K562 (cell line): ENCODE measurements at regions not wholly inside any gene's neighbourhood (a gene's known extent, or its start where the extent isn't known, plus 50 kb on each side); places are given as distances from the start of the nearest gene placed in this dataset.

Experiments used
- ATAC-seq: fragments of 200-7000 bp; cut with Tn5 transposase; 3 replicates; pipeline ENCODE4 v1.9.1; 2020; ENCODE audit warnings: moderate library complexity
- BruUV-seq: library from RNA; stranded (reverse); fragments of 400-500 nt; replicated peaks from 2 replicates; lab custom pipeline; 2021; lab: Mats Ljungman, UMichigan
- CTCF ChIA-PET: fragments of 300-600 bp; formaldehyde crosslinking; extraction: SDS; loops from one replicate; lab custom pipeline; 2021; ENCODE audit warnings: low intra/inter-chr PET ratio; lab: Yijun Ruan, JAX
- POLR2A ChIA-PET: fragments of 300-600, 350-650 bp; sonication (Branson Sonifier 250); formaldehyde crosslinking; extraction: SDS; loops from one replicate; lab custom pipeline; 2021; ENCODE audit warnings: antibody characterized with exemption, inconsistent platforms; lab: Yijun Ruan, JAX
- DNase-seq, 4 experiments: peaks; one replicate each; pipeline versions ENCODE4 v3.0.0 to v3.0.0-alpha.2; 2011 to 2018; ENCODE audit warnings: low spot score in 3 of 4, mixed read lengths in 3 of 4; ENCODE audit errors: extremely low read depth in 1 of 4
- FAIRE-seq: peaks from 2 replicates; lab custom pipeline; 2011; peaks lifted over from hg19 to GRCh38; lab: Jason Lieb, UNC
- H2AFZ ChIP-seq: 2 replicates; pipeline ENCODE4 v1.6.0; 2011; ENCODE audit warnings: low read depth, low read length, control low read depth, inconsistent platforms
- H3K27ac ChIP-seq: fragments of 200-600 bp; 3 replicates; pipeline ENCODE4 v1.8.0; 2011; ENCODE audit warnings: low read depth, mild to moderate bottlenecking, control low read depth, inconsistent platforms, low read length, moderate library complexity, mixed read lengths; ENCODE audit errors: extremely low read depth
- H3K27me3 ChIP-seq, 2 experiments: fragments of 300-600 bp in 1 of 2; 2 replicates in 1 of 2; 3 replicates in 1 of 2; pipeline versions ENCODE4 v1.6.0 to v1.8.0; 2011; ENCODE audit warnings: inconsistent platforms in 2 of 2, low read length in 2 of 2, mild to moderate bottlenecking in 1 of 2, mixed read lengths in 1 of 2, moderate library complexity in 1 of 2; ENCODE audit not compliant: control insufficient read depth in 2 of 2, insufficient read depth in 2 of 2
- H3K36me3 ChIP-seq: fragments of 300-600 bp; 3 replicates; pipeline ENCODE4 v1.8.0; 2011; ENCODE audit warnings: mild to moderate bottlenecking, low read length, inconsistent platforms; ENCODE audit not compliant: control insufficient read depth, insufficient read depth
- H3K4me1 ChIP-seq, 2 experiments: fragments of 200-600 bp in 1 of 2; replicated peaks in 1 of 2; 2 replicates in 1 of 2; 3 replicates in 1 of 2; pipeline versions ENCODE4 v1.5.1 to v1.8.0; 2011; ENCODE audit warnings: inconsistent platforms in 2 of 2, low read length in 2 of 2, mild to moderate bottlenecking in 1 of 2, mixed read lengths in 1 of 2, moderate library complexity in 1 of 2; ENCODE audit not compliant: control insufficient read depth in 2 of 2, insufficient read depth in 2 of 2
- H3K4me2 ChIP-seq: 2 replicates; pipeline ENCODE4 v1.6.1; 2011; ENCODE audit warnings: low read length, control low read depth, inconsistent platforms, mixed read lengths; ENCODE audit not compliant: insufficient read depth
- H3K4me3 ChIP-seq: fragments of 200-600 bp; sonication (generic), shearing (Covaris generic); 2 replicates; pipeline ENCODE4 v1.5.1; 2016; ENCODE audit warnings: control low read depth, inconsistent platforms
- H3K79me2 ChIP-seq: fragments of 200-600 bp; 3 replicates; pipeline ENCODE4 v1.8.0; 2011; ENCODE audit warnings: low read length, inconsistent platforms; ENCODE audit not compliant: control insufficient read depth, insufficient read depth
- H3K9ac ChIP-seq, 2 experiments: 2 replicates each; pipeline versions ENCODE4 v1.6.0 to v1.6.1; 2011; ENCODE audit warnings: low read depth in 2 of 2, low read length in 2 of 2, control low read depth in 1 of 2, inconsistent platforms in 1 of 2, mild to moderate bottlenecking in 1 of 2, mixed read lengths in 1 of 2; ENCODE audit not compliant: insufficient read depth in 1 of 2
- H3K9me1 ChIP-seq: one replicate; pipeline ENCODE4 v1.6.0; 2011; ENCODE audit warnings: inconsistent platforms, mild to moderate bottlenecking, low read length, moderate library complexity; ENCODE audit not compliant: control insufficient read depth, insufficient read depth
- H3K9me3 ChIP-seq: replicated peaks from 2 replicates; pipeline ENCODE4 v1.5.1; 2011; ENCODE audit warnings: low read depth, low read length, inconsistent platforms; ENCODE audit not compliant: control insufficient read depth, insufficient read depth
- H4K20me1 ChIP-seq: replicated peaks from 2 replicates; pipeline ENCODE4 v1.6.1; 2011; ENCODE audit warnings: low read length, inconsistent platforms, mixed read lengths; ENCODE audit not compliant: control insufficient read depth, insufficient read depth
- DDX20 ChIP-seq: fragments of 450-650 bp; IDR thresholded peaks from 2 replicates; pipeline ENCODE4 v1.6.1; 2016; ENCODE audit warnings: missing genetic modification characterization, low read depth, mild to moderate bottlenecking, missing compliant biosample characterization, moderate library complexity
- MCM2 ChIP-seq: fragments of 450-650 bp; IDR thresholded peaks from 2 replicates; pipeline ENCODE4 v1.6.1; 2017; ENCODE audit warnings: low read depth, mild to moderate bottlenecking
- PTBP1 ChIP-seq: fragments of 200-400 bp; formaldehyde crosslinking; IDR thresholded peaks from 2 replicates; pipeline ENCODE4 v1.6.1; 2017; ENCODE audit warnings: low read depth, low read length
- XRCC5 ChIP-seq: fragments of 200-400 bp; formaldehyde crosslinking; IDR thresholded peaks from 2 replicates; pipeline ENCODE4 v1.6.1; 2017; ENCODE audit warnings: low read depth, mild to moderate bottlenecking, low read length
- ZNF551 ChIP-seq: fragments of 250-450 bp; sonication (Bioruptor Pico); IDR thresholded peaks from 2 replicates; pipeline ENCODE4 v1.5.0; 2021; ENCODE audit warnings: mild to moderate bottlenecking, moderate library complexity
- WGBS: fragments of 100-300 bp; shearing (Covaris generic); methylation state at CpG from one replicate; pipeline ENCODE4 v1.1.6; 2016; ENCODE audit warnings: low coverage, mixed read lengths; ENCODE audit not compliant: insufficient coverage; ENCODE audit errors: missing lambda C conversion rate; 5-methylcytosine and 5-hydroxymethylcytosine counted together
- in situ Hi-C: fragments of 300-500 bp; cut with MboI; formaldehyde crosslinking; loops from 4 replicates; pipeline ENCODE4 v1.15.0; 2018; ENCODE audit warnings: inconsistent platforms, mixed read lengths
- intact Hi-C: fragments of 100-400 bp; cut with micrococcal nuclease; formaldehyde crosslinking; loops from 2 replicates; pipeline ENCODE4 v1.14.2; 2022
- TF ChIP-seq, protein P1 (sequence below): fragments of 200-400 bp; formaldehyde crosslinking; IDR thresholded peaks from 2 replicates; pipeline ENCODE4 v1.6.1; 2017; ENCODE audit warnings: mild to moderate bottlenecking, low read depth, low read length, moderate library complexity
- TF ChIP-seq, protein P2 (sequence below): sonication (generic); formaldehyde crosslinking; IDR thresholded peaks from 2 replicates; pipeline ENCODE4 v1.8.0; 2022; ENCODE audit warnings: missing genetic modification reagents, mild to moderate bottlenecking, moderate library complexity, borderline replicate concordance
- TF ChIP-seq, protein P3 (sequence below): fragments of 250-450 bp; sonication (Bioruptor Pico); IDR thresholded peaks from 2 replicates; pipeline ENCODE4 v1.8.0; 2022; ENCODE audit warnings: inconsistent platforms, mild to moderate bottlenecking, moderate library complexity, borderline replicate concordance

DNA sequence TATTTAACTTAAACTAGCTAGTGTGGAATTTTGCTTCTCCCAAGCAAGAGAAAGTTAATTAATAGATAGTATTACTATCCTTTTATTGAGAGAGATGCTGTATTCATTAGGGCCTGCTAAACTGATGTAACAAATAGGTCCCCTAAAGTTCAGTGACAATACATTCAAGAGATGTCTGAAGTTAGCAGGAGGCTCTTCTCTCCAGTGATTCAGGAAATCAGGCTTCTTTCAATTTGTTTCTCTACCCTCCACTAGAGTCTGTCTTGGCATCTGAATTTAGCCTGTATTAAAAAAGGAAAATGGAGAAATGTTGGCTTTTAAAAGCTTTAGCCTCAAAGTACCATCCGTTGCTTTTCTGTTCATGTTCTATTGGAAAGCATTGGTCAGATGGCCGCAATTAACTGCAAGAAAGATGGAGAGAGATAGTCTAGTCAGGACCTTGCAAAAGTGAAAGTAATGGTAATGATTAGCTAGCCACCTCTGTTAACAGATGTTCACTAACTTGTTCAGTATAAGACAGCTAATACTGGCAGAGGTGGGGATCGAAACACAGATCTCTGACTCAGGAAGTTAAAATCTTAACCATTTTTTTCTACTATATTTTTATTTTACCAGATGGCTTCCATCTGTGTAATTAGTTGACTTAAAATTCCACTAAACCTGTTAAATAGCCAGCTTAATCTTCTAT is 786.8 kb downstream of the TMTC2 start:
- no peak overlapping the region for H3K27ac ChIP-seq
- no peaks in the 10 kb centered on the region for H3K9me1 ChIP-seq
- H3K4me1 ChIP-seq = no peaks in the 10 kb centered on the region
- POLR2A ChIA-PET = no interaction called here
- ATAC-seq (no peak), FAIRE-seq (no peak), DNase-seq (no peak)
- no peaks in the 10 kb centered on the region for H3K9me3 ChIP-seq
- H3K27me3 ChIP-seq = no peaks in the 10 kb centered on the region
- H2AFZ ChIP-seq = no peak overlapping the region
- H3K79me2 ChIP-seq = no peaks in the 10 kb centered on the region
- 0% methylated on average over 3 of the region's 3 CpGs for WGBS
- CTCF ChIA-PET = no interaction called here
- in situ Hi-C loops (no loop called here), intact Hi-C loops (no loop called here)
- no peak overlapping the region for H3K4me3 ChIP-seq
- BruUV-seq = no TSS peak
- H4K20me1 ChIP-seq = no peaks in the 10 kb centered on the region
- H3K9ac ChIP-seq = no peak overlapping the region
- no peaks in the 10 kb centered on the region for H3K36me3 ChIP-seq
- no peak overlapping the region for H3K4me2 ChIP-seq
- TF ChIP-seq DDX20 (tag) (no peak), ZNF551 (no peak), PTBP1 (no peak), XRCC5 (no peak), MCM2 (no peak)
- TF ChIP-seq, protein P1, sequence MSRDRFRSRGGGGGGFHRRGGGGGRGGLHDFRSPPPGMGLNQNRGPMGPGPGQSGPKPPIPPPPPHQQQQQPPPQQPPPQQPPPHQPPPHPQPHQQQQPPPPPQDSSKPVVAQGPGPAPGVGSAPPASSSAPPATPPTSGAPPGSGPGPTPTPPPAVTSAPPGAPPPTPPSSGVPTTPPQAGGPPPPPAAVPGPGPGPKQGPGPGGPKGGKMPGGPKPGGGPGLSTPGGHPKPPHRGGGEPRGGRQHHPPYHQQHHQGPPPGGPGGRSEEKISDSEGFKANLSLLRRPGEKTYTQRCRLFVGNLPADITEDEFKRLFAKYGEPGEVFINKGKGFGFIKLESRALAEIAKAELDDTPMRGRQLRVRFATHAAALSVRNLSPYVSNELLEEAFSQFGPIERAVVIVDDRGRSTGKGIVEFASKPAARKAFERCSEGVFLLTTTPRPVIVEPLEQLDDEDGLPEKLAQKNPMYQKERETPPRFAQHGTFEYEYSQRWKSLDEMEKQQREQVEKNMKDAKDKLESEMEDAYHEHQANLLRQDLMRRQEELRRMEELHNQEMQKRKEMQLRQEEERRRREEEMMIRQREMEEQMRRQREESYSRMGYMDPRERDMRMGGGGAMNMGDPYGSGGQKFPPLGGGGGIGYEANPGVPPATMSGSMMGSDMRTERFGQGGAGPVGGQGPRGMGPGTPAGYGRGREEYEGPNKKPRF = no peak
- TF ChIP-seq, protein P2, sequence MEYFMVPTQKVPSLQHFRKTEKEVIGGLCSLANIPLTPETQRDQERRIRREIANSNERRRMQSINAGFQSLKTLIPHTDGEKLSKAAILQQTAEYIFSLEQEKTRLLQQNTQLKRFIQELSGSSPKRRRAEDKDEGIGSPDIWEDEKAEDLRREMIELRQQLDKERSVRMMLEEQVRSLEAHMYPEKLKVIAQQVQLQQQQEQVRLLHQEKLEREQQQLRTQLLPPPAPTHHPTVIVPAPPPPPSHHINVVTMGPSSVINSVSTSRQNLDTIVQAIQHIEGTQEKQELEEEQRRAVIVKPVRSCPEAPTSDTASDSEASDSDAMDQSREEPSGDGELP (CRISPR knock-in tag) = no peak
- TF ChIP-seq, protein P3, sequence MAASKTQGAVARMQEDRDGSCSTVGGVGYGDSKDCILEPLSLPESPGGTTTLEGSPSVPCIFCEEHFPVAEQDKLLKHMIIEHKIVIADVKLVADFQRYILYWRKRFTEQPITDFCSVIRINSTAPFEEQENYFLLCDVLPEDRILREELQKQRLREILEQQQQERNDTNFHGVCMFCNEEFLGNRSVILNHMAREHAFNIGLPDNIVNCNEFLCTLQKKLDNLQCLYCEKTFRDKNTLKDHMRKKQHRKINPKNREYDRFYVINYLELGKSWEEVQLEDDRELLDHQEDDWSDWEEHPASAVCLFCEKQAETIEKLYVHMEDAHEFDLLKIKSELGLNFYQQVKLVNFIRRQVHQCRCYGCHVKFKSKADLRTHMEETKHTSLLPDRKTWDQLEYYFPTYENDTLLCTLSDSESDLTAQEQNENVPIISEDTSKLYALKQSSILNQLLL = no peak
